Gastroesophageal sphincter (tissue), 4 donors: ENCODE measurements at regions not wholly inside any gene's neighbourhood (a gene's known extent, or its start where the extent isn't known, plus 50 kb on each side); places are given as distances from the start of the nearest gene placed in this dataset.

ENCODE experiments used
- ATAC-seq: fragments of 150-250 bp; one replicate; pipeline ENCODE4 v1.9.1; 2016; ENCODE audit warnings: mild to moderate bottlenecking, moderate library complexity
- H3K27ac ChIP-seq, 4 donors: fragments of 200-600 bp; sonication (generic) in 3 of 4; 1 replicate in 3 of 4; 2 replicates in 1 of 4; pipeline ENCODE4 v1.5.1; 2016 to 2019
- H3K27me3 ChIP-seq: fragments of 200-600 bp; sonication (generic); one replicate; pipeline ENCODE4 v1.5.1; 2019
- H3K36me3 ChIP-seq, 2 donors: fragments of 200-600 bp; sonication (generic); one replicate each; pipeline ENCODE4 v1.5.1; 2019; ENCODE audit warnings: control low read depth in 1 of 2
- H3K4me1 ChIP-seq, 3 donors: fragments of 200-600 bp; sonication (generic); 1 replicate in 2 of 3; 2 replicates in 1 of 3; pipeline ENCODE4 v1.5.1; 2016 to 2019; ENCODE audit warnings: control low read depth in 2 of 3
- H3K4me3 ChIP-seq, 2 donors: fragments of 200-600 bp; sonication (generic); one replicate each; pipeline ENCODE4 v1.5.1; 2019; ENCODE audit warnings: mild to moderate bottlenecking in 1 of 2, moderate library complexity in 1 of 2
- H3K9me3 ChIP-seq, 3 donors: fragments of 200-600 bp; sonication (generic); one replicate each; pipeline ENCODE4 v1.5.1; 2017 to 2019; ENCODE audit warnings: control low read depth in 2 of 3
- CTCF ChIP-seq, 4 experiments: fragments of 200-600 bp in 2 of 4; fragments of 450-650 bp in 2 of 4; sonication (generic) in 1 of 4; IDR thresholded peaks; one replicate each; pipeline ENCODE4 v1.5.1; 2017 to 2019; ENCODE audit warnings: antibody characterized with exemption in 4 of 4, mild to moderate bottlenecking in 2 of 4, moderate library complexity in 2 of 4
- EP300 ChIP-seq: sonication (generic); formaldehyde crosslinking; IDR thresholded peaks from one replicate; pipeline ENCODE4 v1.6.1; 2017; ENCODE audit warnings: antibody characterized with exemption, mild to moderate bottlenecking
- POLR2A ChIP-seq, 2 donors: fragments of 450-650 bp; IDR thresholded peaks; one replicate each; pipeline ENCODE4 v1.6.1; 2017; ENCODE audit warnings: antibody characterized with exemption in 2 of 2, mild to moderate bottlenecking in 2 of 2, moderate library complexity in 1 of 2
- POLR2AphosphoS5 ChIP-seq: sonication (generic); formaldehyde crosslinking; IDR thresholded peaks from one replicate; pipeline ENCODE4 v1.6.1; 2017; ENCODE audit warnings: antibody characterized with exemption
- WGBS, 2 donors: methylation state at CpG; one replicate each; pipeline ENCODE4 v1.1.5; 2018; ENCODE audit warnings: low coverage in 1 of 2; 5-methylcytosine and 5-hydroxymethylcytosine counted together

GRCh38 chr3:76610150-76610549, 429.7 kb upstream of the ROBO2 start:
- no peaks in the 10 kb centered on the region for H3K36me3 ChIP-seq

GRCh38 chr3:76615719-76616118, 424.2 kb upstream of the ROBO2 start:
- H3K27ac ChIP-seq, result no peak overlapping the region
- H3K27me3 ChIP-seq, result no peaks in the 10 kb centered on the region
- H3K4me1 ChIP-seq, result no peaks in the 10 kb centered on the region
- H3K4me3 ChIP-seq, result no peak overlapping the region
- no peak for ATAC-seq
- WGBS, 2 donors, result 44 to 55% methylated on average over 1 of the region's 1 CpG
- H3K36me3 ChIP-seq, result no peaks in the 10 kb centered on the region
- peaks cover 0 to 4% (median 0%) of the 10 kb centered on the region in 3 donors for H3K9me3 ChIP-seq
- TF ChIP-seq POLR2AphosphoS5, result no peak
- TF ChIP-seq POLR2A (IDR thresholded peaks at IDR 0.05), result no peak
- no peak for TF ChIP-seq EP300
- TF ChIP-seq CTCF (IDR thresholded peaks at IDR 0.05), result no peak

More at GRCh38 chr3:76610150-76610549, 429.7 kb upstream of the ROBO2 start:
- Histone ChIP-seq H3K4me1 (no peaks in the 10 kb centered on the region), H3K4me3 (no peak overlapping the region), H3K27me3 (no peaks in the 10 kb centered on the region), H3K27ac (no peak overlapping the region), H3K9me3 (peaks cover 0 to 13% (median 0%) of the 10 kb centered on the region in 3 donors)
- 80% methylated on average over 1 of the region's 11 CpGs; no CpG with 5 or more reads in 1 of the 2 donors for WGBS, 2 donors
- no peak for ATAC-seq
- TF ChIP-seq POLR2A (IDR thresholded peaks at IDR 0.05) (no peak), EP300 (no peak), POLR2AphosphoS5 (no peak), CTCF (IDR thresholded peaks at IDR 0.05) (no peak)

- Histone ChIP-seq H3K36me3 (no peaks in the 10 kb centered on the region), H3K9me3 (no peaks in the 10 kb centered on the region), H3K4me3 (no peak overlapping the region), H3K27me3 (no peaks in the 10 kb centered on the region), H3K27ac (no peak overlapping the region), H3K4me1 (no peaks in the 10 kb centered on the region)
- whole genome bisulfite sequencing, 2 donors, result 61 to 74% methylated on average over 3 of the region's 6 CpGs
- TF ChIP-seq POLR2A (IDR thresholded peaks at IDR 0.05) (no peak), CTCF (IDR thresholded peaks at IDR 0.05) (no peak), EP300 (no peak), POLR2AphosphoS5 (no peak)
- no peak for ATAC-seq
Measured at GRCh38 chr3:76624164-76624563, 415.7 kb upstream of the ROBO2 start.

GRCh38 chr3:76627236-76627635, 412.7 kb upstream of the ROBO2 start:
- no peak for ATAC-seq
- Histone ChIP-seq H3K9me3 (no peaks in the 10 kb centered on the region), H3K27me3 (no peaks in the 10 kb centered on the region), H3K4me3 (no peak overlapping the region), H3K36me3 (no peaks in the 10 kb centered on the region), H3K27ac (no peak overlapping the region), H3K4me1 (no peaks in the 10 kb centered on the region)
- no peak for TF ChIP-seq POLR2AphosphoS5
- no peak for TF ChIP-seq EP300
- TF ChIP-seq POLR2A (IDR thresholded peaks at IDR 0.05), result no peak
- no peak for TF ChIP-seq CTCF (IDR thresholded peaks at IDR 0.05)
- WGBS, 2 donors, result 36 to 64% methylated on average over 4 of the region's 4 CpGs

- Histone ChIP-seq H3K9me3 (no peaks in the 10 kb centered on the region), H3K27ac (no peak overlapping the region), H3K4me3 (no peak overlapping the region), H3K36me3 (no peaks in the 10 kb centered on the region), H3K4me1 (no peaks in the 10 kb centered on the region), H3K27me3 (no peaks in the 10 kb centered on the region)
- no peak for TF ChIP-seq EP300
- TF ChIP-seq POLR2AphosphoS5, result no peak
- TF ChIP-seq POLR2A (IDR thresholded peaks at IDR 0.05), result no peak
- TF ChIP-seq CTCF (IDR thresholded peaks at IDR 0.05), result no peak
- WGBS, 2 donors, result 78 to 100% methylated on average over 2 to 4 of the region's 4 CpGs
- no peak for ATAC-seq
Measured at GRCh38 chr3:76631251-76631650, 408.6 kb upstream of the ROBO2 start.
